Ammon's horn (tissue), 1 donor: ENCODE measurements at regions not wholly inside any gene's neighbourhood (a gene's known extent, or its start where the extent isn't known, plus 50 kb on each side); places are given as distances from the start of the nearest gene placed in this dataset.

Source experiments
- DNase-seq: peaks from one replicate; pipeline ENCODE4 v3.0.0-alpha.2; 2016; ENCODE audit warnings: low spot score

DNA sequence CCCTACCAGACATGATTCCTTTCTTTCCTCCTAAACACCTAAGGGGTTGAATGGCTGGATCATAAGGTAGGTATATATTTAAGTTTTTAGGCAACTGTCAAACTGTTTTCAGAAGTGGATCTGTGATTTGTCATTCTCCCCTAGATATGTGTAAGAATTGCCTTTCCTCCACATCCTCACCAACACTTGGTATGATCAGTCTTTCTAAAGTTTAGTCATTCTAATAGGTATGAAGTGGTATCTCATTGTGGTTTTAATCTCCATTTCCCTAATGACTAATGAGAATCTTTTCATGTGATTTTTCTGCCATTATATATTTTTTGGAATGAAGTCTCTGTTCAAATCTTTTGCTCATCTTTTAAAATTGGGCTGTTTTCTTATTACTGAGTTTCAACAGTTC, 122.1 kb downstream of the TFCP2L1 start:
- no peak for DNase-seq

DNA sequence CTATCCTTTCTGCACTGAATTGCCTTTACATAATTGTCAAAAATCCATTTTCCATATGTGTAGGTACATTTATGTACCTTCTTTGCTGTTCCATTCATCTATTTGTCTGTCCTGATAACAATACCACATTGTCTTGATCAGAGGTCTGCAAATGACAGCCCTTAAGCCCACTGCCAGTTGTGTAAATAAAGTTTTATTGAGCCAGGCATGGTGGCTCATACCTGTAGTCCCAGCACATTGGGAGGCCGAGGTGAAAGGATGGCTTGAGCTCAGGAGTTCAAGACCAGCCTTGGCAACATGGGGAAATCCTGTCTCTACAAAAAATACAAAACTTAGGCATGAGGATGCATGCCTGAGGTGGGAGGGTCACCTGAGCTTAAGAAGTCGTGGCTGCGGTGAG, 121.0 kb downstream of the TFCP2L1 start:
- no peak for DNase-seq

DNA sequence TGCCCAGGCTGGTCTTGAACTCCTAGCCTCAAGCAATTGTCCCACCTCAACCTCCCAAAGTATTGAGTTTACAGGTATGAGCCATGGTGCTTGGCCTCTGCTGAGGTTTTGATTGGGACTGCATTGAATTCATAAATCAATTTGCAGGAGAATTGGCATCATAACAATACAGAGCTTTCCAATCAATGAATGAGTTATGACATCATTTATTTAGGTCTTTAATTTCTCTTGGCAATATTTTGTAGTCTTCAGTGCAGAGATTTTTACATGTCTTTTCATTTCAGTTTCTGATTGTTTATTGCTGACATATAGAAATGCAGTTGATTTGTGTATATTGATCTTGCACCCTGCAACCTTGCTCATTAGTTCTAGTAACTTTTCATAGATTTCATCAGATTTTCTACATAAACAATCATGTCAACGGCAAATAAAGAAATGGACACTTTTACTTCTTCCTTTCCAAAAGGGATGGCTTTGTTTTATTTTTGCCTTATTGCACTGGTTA, 119.9 kb downstream of the TFCP2L1 start:
- no peak for DNase-seq
